HEK293T (cell line): ENCODE measurements at regions not wholly inside any gene's neighbourhood (a gene's known extent, or its start where the extent isn't known, plus 50 kb on each side); places are given as distances from the start of the nearest gene placed in this dataset.

Experiments used
- CTCF ChIA-PET: fragments of 350-600 bp; formaldehyde crosslinking; extraction: SDS; loops from one replicate; lab custom pipeline; 2021; ENCODE audit warnings: antibody characterized with exemption, inconsistent platforms; lab: Yijun Ruan, JAX
- POLR2A ChIA-PET: fragments of 350-600 bp; formaldehyde crosslinking; extraction: SDS; loops from one replicate; lab custom pipeline; 2020; ENCODE audit warnings: antibody characterized with exemption, inconsistent platforms; lab: Yijun Ruan, JAX
- DNase-seq: peaks from one replicate; pipeline ENCODE4 v3.0.0; 2012; ENCODE audit warnings: mixed read lengths; ENCODE audit errors: extremely low spot score
- ARNT ChIP-seq: fragments of 450-650 bp; IDR thresholded peaks from 2 replicates; pipeline ENCODE4 v1.6.1; 2017; ENCODE audit warnings: mild to moderate bottlenecking
- BHLHE40 ChIP-seq: fragments of 450-650 bp; IDR thresholded peaks from 2 replicates; pipeline ENCODE4 v1.6.1; 2016; ENCODE audit warnings: mild to moderate bottlenecking, moderate library complexity, borderline replicate concordance
- CTBP1 ChIP-seq: fragments of 450-650 bp; IDR thresholded peaks from 2 replicates; pipeline ENCODE4 v1.6.1; 2016; ENCODE audit warnings: borderline replicate concordance
- ELF4 ChIP-seq: fragments of 450-650 bp; IDR thresholded peaks from 2 replicates; pipeline ENCODE4 v1.6.1; 2017; ENCODE audit warnings: antibody characterized with exemption
- FOXA1 ChIP-seq: fragments of 450-650 bp; IDR thresholded peaks from 2 replicates; pipeline ENCODE4 v1.6.1; 2016; ENCODE audit warnings: mild to moderate bottlenecking
- FOXK2 ChIP-seq: fragments of 450-650 bp; IDR thresholded peaks from 2 replicates; pipeline ENCODE4 v1.6.1; 2016; ENCODE audit warnings: mild to moderate bottlenecking
- FOXM1 ChIP-seq: fragments of 450-650 bp; IDR thresholded peaks from 2 replicates; pipeline ENCODE4 v1.6.1; 2017; ENCODE audit warnings: mild to moderate bottlenecking, borderline replicate concordance
- HDGF ChIP-seq: fragments of 450-650 bp; IDR thresholded peaks from 2 replicates; pipeline ENCODE4 v1.6.1; 2017; ENCODE audit warnings: antibody characterized with exemption, borderline replicate concordance
- L3MBTL2 ChIP-seq: fragments of 450-650 bp; conservative IDR thresholded peaks from 2 replicates; pipeline ENCODE4 v1.6.1; 2016; ENCODE audit warnings: mild to moderate bottlenecking
- LEF1 ChIP-seq: fragments of 450-650 bp; IDR thresholded peaks from 2 replicates; pipeline ENCODE4 v1.6.1; 2017; ENCODE audit warnings: mild to moderate bottlenecking, borderline replicate concordance
- NFRKB ChIP-seq: fragments of 450-650 bp; IDR thresholded peaks from 2 replicates; pipeline ENCODE4 v1.6.1; 2016; ENCODE audit warnings: mild to moderate bottlenecking, moderate library complexity
- SP1 ChIP-seq: fragments of 450-650 bp; IDR thresholded peaks from 2 replicates; pipeline ENCODE4 v1.6.1; 2017
- SUZ12 ChIP-seq: fragments of 450-650 bp; IDR thresholded peaks from 2 replicates; pipeline ENCODE4 v1.6.1; 2016; ENCODE audit warnings: mild to moderate bottlenecking
- TARDBP ChIP-seq: fragments of 450-650 bp; IDR thresholded peaks from 2 replicates; pipeline ENCODE4 v1.6.1; 2016
- ZNF384 ChIP-seq: fragments of 450-650 bp; IDR thresholded peaks from 2 replicates; pipeline ENCODE4 v1.6.1; 2016
- TF ChIP-seq, protein P1 (sequence below): fragments of 450-650 bp; IDR thresholded peaks from 2 replicates; pipeline ENCODE4 v1.6.1; 2016

DNA sequence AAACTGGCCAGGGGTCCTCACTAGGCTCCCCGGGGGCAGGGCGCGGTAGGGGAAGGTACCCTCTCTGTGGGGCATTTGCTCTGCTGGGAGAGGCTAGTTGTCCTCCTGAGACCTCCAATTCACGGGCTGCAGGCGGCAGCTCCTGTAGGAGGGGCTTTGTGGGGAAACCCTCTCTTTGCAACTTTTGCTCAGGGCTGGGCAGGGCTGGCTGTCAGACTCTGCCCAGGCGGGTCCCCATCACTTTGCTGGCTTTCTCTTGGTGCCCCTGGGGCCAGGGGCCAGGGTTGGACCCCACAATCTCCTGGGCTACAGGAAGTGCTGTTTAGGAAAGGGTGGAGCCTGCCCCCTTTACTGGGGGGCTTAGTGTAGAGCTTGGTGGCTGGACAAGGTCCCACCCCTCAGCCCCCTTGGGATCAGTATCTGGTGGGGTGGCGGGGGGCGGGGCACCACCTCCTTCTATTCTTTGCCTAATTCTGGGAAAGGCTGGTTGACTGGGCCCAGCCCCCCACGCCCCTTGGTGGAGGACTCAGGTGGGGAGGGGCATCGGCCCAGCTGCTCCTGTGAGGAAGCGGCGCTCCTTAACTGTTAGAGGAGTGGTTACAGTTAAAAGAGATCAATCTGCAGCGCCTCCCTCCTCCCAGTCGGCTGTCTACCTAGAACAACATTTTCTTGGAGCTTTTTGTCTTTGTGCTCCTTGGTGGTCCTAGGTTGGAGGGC lies 918.7 kb downstream of the AACS start:
- no peak for DNase-seq
- ChIA-PET POLR2A (no interaction called here), CTCF (no interaction called here)
- no peak for TF ChIP-seq ZNF384
- TF ChIP-seq HDGF = no peak
- TF ChIP-seq, protein P1, sequence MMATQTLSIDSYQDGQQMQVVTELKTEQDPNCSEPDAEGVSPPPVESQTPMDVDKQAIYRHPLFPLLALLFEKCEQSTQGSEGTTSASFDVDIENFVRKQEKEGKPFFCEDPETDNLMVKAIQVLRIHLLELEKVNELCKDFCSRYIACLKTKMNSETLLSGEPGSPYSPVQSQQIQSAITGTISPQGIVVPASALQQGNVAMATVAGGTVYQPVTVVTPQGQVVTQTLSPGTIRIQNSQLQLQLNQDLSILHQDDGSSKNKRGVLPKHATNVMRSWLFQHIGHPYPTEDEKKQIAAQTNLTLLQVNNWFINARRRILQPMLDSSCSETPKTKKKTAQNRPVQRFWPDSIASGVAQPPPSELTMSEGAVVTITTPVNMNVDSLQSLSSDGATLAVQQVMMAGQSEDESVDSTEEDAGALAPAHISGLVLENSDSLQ = no peak
- TF ChIP-seq FOXM1 = no peak
- TF ChIP-seq FOXA1 = no peak
- TF ChIP-seq FOXK2 = no peak
- no peak for TF ChIP-seq CTBP1
- no peak for TF ChIP-seq L3MBTL2
- no peak for TF ChIP-seq ELF4
- TF ChIP-seq BHLHE40 = no peak
- TF ChIP-seq SP1 = no peak
- no peak for TF ChIP-seq SUZ12
- no peak for TF ChIP-seq LEF1
- TF ChIP-seq ARNT = no peak
- TF ChIP-seq NFRKB = no peak
- no peak for TF ChIP-seq TARDBP

DNA sequence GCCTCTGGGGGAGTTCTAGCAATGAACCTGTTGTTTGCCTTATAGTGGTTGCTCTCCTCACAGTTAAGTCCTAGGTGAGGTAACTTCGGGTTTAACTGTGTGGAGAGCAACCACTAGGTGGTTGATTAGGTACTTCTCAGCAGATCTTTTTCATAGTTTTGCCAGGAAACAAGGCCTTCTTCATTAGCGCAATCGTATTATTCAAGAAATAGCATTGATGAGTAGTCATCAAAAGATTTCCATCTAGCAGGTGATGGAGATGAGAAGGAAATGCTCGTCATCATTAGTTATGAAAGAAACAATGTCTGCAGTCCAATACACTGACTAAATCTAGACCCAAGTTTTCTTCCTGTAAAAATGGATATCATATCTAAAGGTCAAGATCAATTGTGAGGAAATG lies 923.3 kb downstream of the AACS start:
- ChIA-PET POLR2A (no interaction called here), CTCF (no interaction called here)
- DNase-seq = no peak
- TF ChIP-seq NFRKB (no peak), L3MBTL2 (no peak), ARNT (no peak), FOXM1 (no peak), FOXK2 (no peak), HDGF (no peak), FOXA1 (no peak), CTBP1 (no peak), SP1 (no peak)

GRCh38 chr12:125989696-125990095 lies 924.5 kb downstream of the AACS start:
- TF ChIP-seq SP1 (no peak), ARNT (no peak), FOXK2 (no peak), BHLHE40 (no peak), L3MBTL2 (no peak), FOXM1 (no peak), TARDBP (no peak), ZNF384 (no peak)
- ChIA-PET CTCF (no interaction called here), POLR2A (no interaction called here)
- DNase-seq = no peak

DNA sequence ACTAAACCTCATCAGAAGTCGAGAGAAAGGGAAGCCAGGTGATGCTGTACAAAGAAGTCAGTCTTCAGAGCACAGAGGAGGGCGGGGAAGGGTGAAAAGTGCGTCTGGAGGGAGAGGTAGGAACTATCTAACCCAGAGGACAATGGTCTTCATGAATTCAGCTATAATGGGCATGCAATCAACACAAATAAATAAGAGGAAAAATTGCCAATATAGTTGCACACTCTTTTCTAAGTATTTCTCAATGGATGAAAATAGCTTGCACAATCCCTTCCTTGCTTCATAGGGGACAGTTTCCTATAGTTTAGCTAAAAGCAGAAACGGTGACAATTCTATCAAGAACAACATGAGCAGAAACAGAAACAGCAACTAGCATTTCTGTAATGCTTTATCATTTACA lies 931.2 kb downstream of the AACS start:
- ChIA-PET CTCF (no interaction called here), POLR2A (no interaction called here)
- no peak for DNase-seq
- TF ChIP-seq FOXK2 (no peak), SP1 (no peak), ARNT (no peak)
- TF ChIP-seq, protein P1 = no peak

DNA sequence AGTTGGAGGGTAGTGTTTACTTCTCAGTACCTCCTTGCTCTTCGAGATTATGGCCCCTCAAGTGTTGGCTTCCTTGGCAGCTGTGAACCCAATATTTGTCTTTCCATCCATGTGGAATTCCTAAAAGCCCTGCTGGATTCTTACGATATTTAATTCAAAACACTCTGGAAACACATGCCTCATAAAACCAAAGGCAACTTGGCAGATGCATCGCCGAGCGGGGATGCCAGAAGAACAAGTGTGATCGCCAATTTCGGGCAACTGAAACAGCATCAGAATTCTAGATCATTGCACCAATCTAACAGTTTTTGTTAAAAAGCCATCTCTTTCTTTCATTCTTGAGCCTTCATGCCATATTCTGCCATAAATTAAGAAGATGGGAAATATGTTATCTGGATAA lies 934.4 kb downstream of the AACS start:
- CTCF ChIA-PET = no interaction called here
- POLR2A ChIA-PET = no interaction called here
- TF ChIP-seq FOXA1 (no peak), SP1 (no peak), SUZ12 (no peak), FOXM1 (no peak), LEF1 (no peak), ELF4 (no peak), TARDBP (no peak), CTBP1 (no peak), BHLHE40 (no peak), HDGF (no peak), ARNT (no peak)
- no peak for DNase-seq

- ChIA-PET POLR2A (no interaction called here), CTCF (no interaction called here)
These were observed 954.1 kb downstream of the AACS start for GRCh38 chr12:126019385-126019784.

More at GRCh38 chr12:126019385-126019784, 954.1 kb downstream of the AACS start:
- DNase-seq = no peak
- TF ChIP-seq ZNF384 (no peak), FOXK2 (no peak), SUZ12 (no peak), TARDBP (no peak), LEF1 (no peak), FOXM1 (no peak), HDGF (no peak), ELF4 (no peak), CTBP1 (no peak), NFRKB (no peak), FOXA1 (no peak), SP1 (no peak), L3MBTL2 (no peak), BHLHE40 (no peak), ARNT (no peak)
- TF ChIP-seq, protein P1 = no peak
